ENCODE measurements at regions not wholly inside any gene's neighbourhood (a gene's known extent, or its start where the extent isn't known, plus 50 kb on each side); places are given as distances from the start of the nearest gene placed in this dataset.

DNA sequence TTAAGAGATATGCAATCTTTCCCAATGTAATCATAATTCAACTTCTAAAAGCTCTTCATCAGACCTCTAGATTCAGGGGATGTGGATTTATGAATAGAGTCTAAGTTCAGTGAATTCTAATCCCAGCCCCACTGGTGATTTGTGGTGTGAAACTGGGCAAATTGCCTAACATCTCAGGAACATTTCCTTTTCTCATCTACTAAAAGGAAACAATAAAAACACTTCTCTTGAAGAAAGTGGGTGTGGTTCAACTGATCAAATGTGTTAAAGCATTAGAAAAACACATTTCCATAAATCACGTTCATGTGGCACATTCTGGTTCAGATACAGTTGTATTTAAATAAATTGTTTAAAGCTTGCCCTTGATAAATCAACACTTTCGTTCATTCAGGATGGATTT, 631.7 kb upstream of the CDH6 start:
- TF ChIP-seq GATA3 (IDR thresholded peaks at IDR 0.05; ENCODE audit: low read depth, low read length) = no peak
- no peak for TF ChIP-seq GATA2 (IDR thresholded peaks at IDR 0.05; ENCODE audit: low read depth, low read length)
